ENCODE measurements at regions not wholly inside any gene's neighbourhood (a gene's known extent, or its start where the extent isn't known, plus 50 kb on each side); places are given as distances from the start of the nearest gene placed in this dataset.

DNA sequence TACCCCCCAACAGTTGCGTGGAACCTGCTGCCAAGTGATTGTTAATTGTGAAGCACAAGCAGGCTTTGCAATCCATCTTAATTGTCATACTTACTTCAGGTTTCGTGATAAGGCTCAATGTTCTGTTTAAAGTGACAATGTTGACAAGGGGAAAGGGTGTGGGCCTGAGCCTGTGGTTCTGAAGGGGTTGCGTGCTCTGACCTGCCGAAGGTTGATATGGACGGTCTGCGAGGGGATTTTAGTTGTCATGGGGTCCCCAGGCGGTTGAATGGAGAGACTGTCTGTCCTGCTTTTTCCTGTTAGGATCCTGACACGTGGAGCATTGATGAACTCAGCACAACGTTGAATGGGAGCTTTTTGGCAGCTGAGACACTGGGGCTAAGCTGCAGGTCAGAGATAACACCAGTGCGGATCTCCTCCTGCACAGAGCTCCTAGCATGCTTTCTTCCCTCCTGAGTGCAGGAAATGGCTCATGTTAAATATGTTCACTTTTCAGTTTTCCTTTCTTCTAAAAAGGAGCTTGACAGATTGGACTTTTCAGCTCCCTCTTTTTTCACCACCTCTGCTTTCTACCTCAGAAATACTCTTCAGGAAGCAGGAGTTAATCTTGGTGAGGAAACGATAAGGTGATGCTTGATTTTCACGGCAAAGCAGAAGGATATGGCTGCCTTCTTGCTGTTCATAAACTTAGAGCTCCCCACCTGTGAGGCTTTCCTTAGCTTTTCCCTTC is 62.9 kb upstream of the ZEB2 start:
- no peak for DNase-seq (ENCODE audit: low read depth in 4 of 4, low spot score in 2 of 4)

DNA sequence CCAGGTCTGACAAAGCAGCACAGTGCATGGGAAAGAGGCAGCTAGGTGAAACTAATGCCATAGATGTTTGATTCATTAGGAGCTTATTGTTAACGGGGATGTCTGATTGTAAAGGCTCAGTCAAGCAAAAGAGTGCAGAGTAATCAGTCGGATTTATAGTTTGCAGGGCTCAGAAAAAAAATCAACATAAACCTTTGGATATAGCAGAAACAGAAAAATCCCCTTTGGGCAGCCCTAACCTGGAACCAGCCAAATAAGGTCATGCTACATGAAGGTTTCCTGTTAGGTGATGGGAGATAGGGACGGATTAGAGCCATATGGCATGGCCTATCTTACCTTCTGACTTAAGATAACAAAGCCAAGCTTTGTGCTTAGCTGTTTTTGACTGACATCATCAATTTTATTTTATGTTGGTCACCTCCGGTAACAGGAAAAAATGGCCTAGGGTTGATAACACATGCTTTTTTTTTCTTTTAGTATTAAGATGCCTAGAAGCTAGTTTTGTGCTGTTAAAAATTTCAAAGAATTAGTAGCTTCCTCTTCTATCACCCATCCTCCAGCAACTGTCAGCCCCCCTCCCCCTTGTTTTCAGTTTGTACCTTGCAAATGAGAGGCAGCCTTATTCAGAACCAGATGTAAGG is 60.7 kb upstream of the ZEB2 start:
- no peak for DNase-seq (ENCODE audit: low read depth in 4 of 4, low spot score in 2 of 4)

DNA sequence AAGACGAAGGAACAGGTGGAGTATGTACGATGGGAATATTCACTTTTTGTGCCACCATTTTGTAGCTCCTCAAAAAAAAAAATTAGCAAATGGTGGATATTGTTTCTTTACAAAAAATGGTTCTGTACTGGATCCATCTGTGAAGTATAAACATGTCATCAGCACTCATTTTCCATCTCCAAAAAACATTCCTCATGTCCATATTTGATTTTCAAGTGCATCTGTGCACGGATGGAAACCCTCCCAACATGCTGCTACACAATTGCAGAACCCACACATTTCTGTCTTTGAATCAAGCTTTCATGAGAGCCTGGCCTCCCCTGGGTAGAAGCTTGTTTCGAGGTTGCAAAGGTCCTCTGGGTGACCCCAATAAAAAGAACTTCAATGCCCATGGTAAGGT is 59.6 kb upstream of the ZEB2 start:
- DNase-seq (ENCODE audit: low read depth in 4 of 4, low spot score in 2 of 4): no peak

DNA sequence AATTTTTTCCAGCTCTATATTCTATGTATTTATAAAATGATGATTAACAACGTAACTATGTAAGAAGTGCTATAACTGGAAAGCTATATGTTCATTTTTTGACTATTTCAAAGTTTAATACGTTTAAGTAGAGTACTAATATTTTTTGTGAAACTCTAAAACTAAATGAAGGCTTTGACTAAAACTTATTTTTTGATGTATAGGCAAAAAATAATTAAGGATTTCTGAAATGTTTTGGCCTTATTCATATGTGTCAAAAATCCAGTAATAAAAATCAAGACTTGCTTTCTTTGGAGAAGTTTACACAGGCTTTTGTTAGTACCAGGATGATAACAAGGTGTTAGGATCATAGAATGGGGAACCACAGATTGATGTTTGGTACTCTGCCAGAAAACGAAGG is 58.2 kb upstream of the ZEB2 start:
- no peak for DNase-seq (ENCODE audit: low read depth in 4 of 4, low spot score in 2 of 4)

DNA sequence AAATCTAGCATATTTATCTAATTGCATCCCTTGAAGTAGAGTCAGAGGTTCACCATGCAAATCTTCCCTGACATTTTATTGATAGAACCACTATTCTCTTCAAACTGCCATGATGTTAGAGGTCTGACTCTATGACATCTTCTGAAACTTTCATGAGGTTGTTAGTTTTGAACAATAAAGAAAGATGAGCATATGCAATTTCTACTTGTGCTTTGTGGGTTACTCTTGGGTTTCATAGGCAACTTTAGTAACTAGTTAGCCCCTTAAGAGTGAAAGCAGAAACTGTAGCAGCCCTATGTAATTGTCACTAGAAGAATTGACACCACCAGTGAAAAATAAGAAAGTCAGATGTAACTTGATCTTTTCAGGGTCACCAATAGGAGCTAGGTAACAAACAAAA is 53.1 kb upstream of the ZEB2 start:
- DNase-seq (ENCODE audit: low read depth in 4 of 4, low spot score in 2 of 4): no peak

DNA sequence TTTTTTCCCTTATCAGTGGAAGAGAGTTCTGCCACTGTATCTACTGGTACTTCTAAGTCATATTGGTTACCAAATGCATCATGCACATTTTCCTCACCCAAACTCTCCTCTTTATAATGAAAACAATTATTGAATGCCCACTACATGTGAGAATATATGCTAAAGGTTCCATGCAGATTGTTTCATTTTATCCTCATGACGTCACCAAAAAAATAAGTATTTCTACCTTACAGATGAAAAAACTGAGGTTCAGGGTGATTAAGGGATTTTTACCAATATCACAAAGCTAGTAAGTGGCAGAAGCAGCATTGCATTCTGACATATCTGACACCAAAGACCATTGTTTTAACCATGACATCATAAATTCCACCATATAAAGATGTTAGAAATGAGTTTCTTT is 51.9 kb upstream of the ZEB2 start:
- no peak for DNase-seq (ENCODE audit: low read depth in 4 of 4, low spot score in 2 of 4)

DNA sequence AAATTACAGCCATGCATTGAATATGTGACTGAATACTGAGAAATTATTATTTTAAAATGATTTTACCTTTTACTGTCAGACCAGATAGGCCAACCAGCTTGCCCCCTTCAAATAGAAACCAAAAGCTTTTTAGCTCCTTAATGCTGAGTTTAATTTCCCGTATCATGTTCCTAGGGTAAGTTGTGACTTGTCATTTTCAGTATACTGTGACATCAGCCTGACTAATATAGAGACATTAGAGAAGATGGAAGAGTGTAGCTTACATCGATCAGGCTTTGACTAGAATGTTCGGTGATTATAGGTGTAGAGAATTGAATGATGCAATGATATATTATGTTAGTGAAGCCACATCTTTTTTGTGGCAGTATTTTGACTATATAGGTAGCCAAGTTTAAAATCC is 50.6 kb upstream of the ZEB2 start:
- no peak for DNase-seq (ENCODE audit: low read depth in 4 of 4, low spot score in 2 of 4)

Measured in left renal cortex interstitium (tissue), 4 donors.